ENCODE measurements at regions not wholly inside any gene's neighbourhood (a gene's known extent, or its start where the extent isn't known, plus 50 kb on each side); places are given as distances from the start of the nearest gene placed in this dataset.

GRCh38 chr21:39108291-39109162, 74.7 kb downstream of the PSMG1 start:
- no peak overlapping the region for H3K56ac ChIP-seq (ENCODE audit: low read length)
- no peak overlapping the region for H3K4ac ChIP-seq (ENCODE audit: low read depth, low read length)
- no peak overlapping the region for H3K18ac ChIP-seq (ENCODE audit: low read length)
- no peak overlapping the region for H2BK15ac ChIP-seq (replicated peaks; ENCODE audit: low read depth)
- no peak overlapping the region for H3K27ac ChIP-seq (ENCODE audit: low read depth, low read length)
- H3K9ac ChIP-seq (ENCODE audit: low read length), result no peak overlapping the region
- H3K79me2 ChIP-seq (ENCODE audit: control insufficient read depth, insufficient read depth, low read length), result no peaks in the 10 kb centered on the region
- H3K23ac ChIP-seq (ENCODE audit: low read length), result no peak overlapping the region
- no peak overlapping the region for H2BK120ac ChIP-seq (ENCODE audit: low read depth, low read length)
- H3K4me2 ChIP-seq (ENCODE audit: low read length), result no peak overlapping the region
- H3K4me3 ChIP-seq (ENCODE audit: low read length), result no peak overlapping the region
- no peak overlapping the region for H4K5ac ChIP-seq (ENCODE audit: low read length)
- no peaks in the 10 kb centered on the region for H3K4me1 ChIP-seq (ENCODE audit: control insufficient read depth, low read depth, low read length)
- no peak overlapping the region for H2AK5ac ChIP-seq (ENCODE audit: low read length)
- H2BK5ac ChIP-seq (ENCODE audit: low read length), result no peak overlapping the region
- no peaks in the 10 kb centered on the region for H3K27me3 ChIP-seq (ENCODE audit: insufficient read depth, low read length, poor library complexity)
- WGBS (ENCODE audit: extremely low coverage, insufficient coverage, low lambda C conversion rate), result no CpG with 5 or more reads among the region's 23 CpGs
- H3K79me1 ChIP-seq (ENCODE audit: low read length), result no peaks in the 10 kb centered on the region
- H4K8ac ChIP-seq (ENCODE audit: low read depth, low read length), result no peak overlapping the region
- DNase-seq, result no peak
- no peaks in the 10 kb centered on the region for H3K36me3 ChIP-seq (ENCODE audit: control insufficient read depth, insufficient read depth, low read length)

- Histone ChIP-seq H2BK15ac (replicated peaks; ENCODE audit: low read depth) (no peak overlapping the region), H2BK120ac (ENCODE audit: low read depth, low read length) (no peak overlapping the region), H3K79me2 (ENCODE audit: control insufficient read depth, insufficient read depth, low read length) (no peaks in the 10 kb centered on the region), H3K56ac (ENCODE audit: low read length) (no peak overlapping the region), H4K8ac (ENCODE audit: low read depth, low read length) (no peak overlapping the region), H3K4me3 (ENCODE audit: low read length) (no peak overlapping the region), H3K18ac (ENCODE audit: low read length) (no peak overlapping the region), H3K4ac (ENCODE audit: low read depth, low read length) (no peak overlapping the region), H3K27me3 (ENCODE audit: insufficient read depth, low read length, poor library complexity) (no peaks in the 10 kb centered on the region), H3K4me2 (ENCODE audit: low read length) (no peak overlapping the region), H3K79me1 (ENCODE audit: low read length) (no peaks in the 10 kb centered on the region), H3K23ac (ENCODE audit: low read length) (no peak overlapping the region), H4K5ac (ENCODE audit: low read length) (no peak overlapping the region), H2BK5ac (ENCODE audit: low read length) (no peak overlapping the region), H3K4me1 (ENCODE audit: control insufficient read depth, low read depth, low read length) (no peaks in the 10 kb centered on the region), H2AK5ac (ENCODE audit: low read length) (no peak overlapping the region), H3K27ac (ENCODE audit: low read depth, low read length) (no peak overlapping the region), H3K9ac (ENCODE audit: low read length) (no peak overlapping the region), H3K36me3 (ENCODE audit: control insufficient read depth, insufficient read depth, low read length) (no peaks in the 10 kb centered on the region)
- no peak for DNase-seq
- no CpG with 5 or more reads among the region's 13 CpGs for WGBS (ENCODE audit: extremely low coverage, insufficient coverage, low lambda C conversion rate)
Measured at GRCh38 chr21:39107739-39108138, 75.5 kb downstream of the PSMG1 start.

GRCh38 chr21:39106881-39107462, 76.3 kb downstream of the PSMG1 start:
- H3K18ac ChIP-seq (ENCODE audit: low read length), result no peak overlapping the region
- no peaks in the 10 kb centered on the region for H3K36me3 ChIP-seq (ENCODE audit: control insufficient read depth, insufficient read depth, low read length)
- DNase-seq, result no peak
- no peak overlapping the region for H3K56ac ChIP-seq (ENCODE audit: low read length)
- H2BK15ac ChIP-seq (replicated peaks; ENCODE audit: low read depth), result no peak overlapping the region
- H3K4me1 ChIP-seq (ENCODE audit: control insufficient read depth, low read depth, low read length), result no peaks in the 10 kb centered on the region
- no peak overlapping the region for H3K4me3 ChIP-seq (ENCODE audit: low read length)
- no peak overlapping the region for H3K23ac ChIP-seq (ENCODE audit: low read length)
- H3K27me3 ChIP-seq (ENCODE audit: insufficient read depth, low read length, poor library complexity), result no peaks in the 10 kb centered on the region
- H3K79me2 ChIP-seq (ENCODE audit: control insufficient read depth, insufficient read depth, low read length), result no peaks in the 10 kb centered on the region
- H4K8ac ChIP-seq (ENCODE audit: low read depth, low read length), result no peak overlapping the region
- WGBS (ENCODE audit: extremely low coverage, insufficient coverage, low lambda C conversion rate), result no CpG with 5 or more reads among the region's 15 CpGs
- no peaks in the 10 kb centered on the region for H3K79me1 ChIP-seq (ENCODE audit: low read length)
- H2BK5ac ChIP-seq (ENCODE audit: low read length), result no peak overlapping the region
- no peak overlapping the region for H3K27ac ChIP-seq (ENCODE audit: low read depth, low read length)
- no peak overlapping the region for H2AK5ac ChIP-seq (ENCODE audit: low read length)
- no peak overlapping the region for H4K5ac ChIP-seq (ENCODE audit: low read length)
- no peak overlapping the region for H3K9ac ChIP-seq (ENCODE audit: low read length)
- no peak overlapping the region for H3K4ac ChIP-seq (ENCODE audit: low read depth, low read length)
- H3K4me2 ChIP-seq (ENCODE audit: low read length), result no peak overlapping the region
- H2BK120ac ChIP-seq (ENCODE audit: low read depth, low read length), result no peak overlapping the region

GRCh38 chr21:39105836-39106235, 77.4 kb downstream of the PSMG1 start:
- H3K27me3 ChIP-seq (ENCODE audit: insufficient read depth, low read length, poor library complexity), result no peaks in the 10 kb centered on the region
- H3K23ac ChIP-seq (ENCODE audit: low read length), result no peak overlapping the region
- H3K18ac ChIP-seq (ENCODE audit: low read length), result no peak overlapping the region
- no peak overlapping the region for H2BK15ac ChIP-seq (replicated peaks; ENCODE audit: low read depth)
- no peaks in the 10 kb centered on the region for H3K79me2 ChIP-seq (ENCODE audit: control insufficient read depth, insufficient read depth, low read length)
- no peak overlapping the region for H4K5ac ChIP-seq (ENCODE audit: low read length)
- no peak overlapping the region for H3K4ac ChIP-seq (ENCODE audit: low read depth, low read length)
- H3K4me1 ChIP-seq (ENCODE audit: control insufficient read depth, low read depth, low read length), result no peaks in the 10 kb centered on the region
- H3K9ac ChIP-seq (ENCODE audit: low read length), result no peak overlapping the region
- H3K79me1 ChIP-seq (ENCODE audit: low read length), result no peaks in the 10 kb centered on the region
- H3K36me3 ChIP-seq (ENCODE audit: control insufficient read depth, insufficient read depth, low read length), result no peaks in the 10 kb centered on the region
- H2BK120ac ChIP-seq (ENCODE audit: low read depth, low read length), result no peak overlapping the region
- H3K4me2 ChIP-seq (ENCODE audit: low read length), result no peak overlapping the region
- no peak overlapping the region for H3K4me3 ChIP-seq (ENCODE audit: low read length)
- no peak for DNase-seq
- WGBS (ENCODE audit: extremely low coverage, insufficient coverage, low lambda C conversion rate), result no CpG with 5 or more reads among the region's 4 CpGs
- no peak overlapping the region for H2AK5ac ChIP-seq (ENCODE audit: low read length)
- H2BK5ac ChIP-seq (ENCODE audit: low read length), result no peak overlapping the region
- H3K27ac ChIP-seq (ENCODE audit: low read depth, low read length), result no peak overlapping the region
- H3K56ac ChIP-seq (ENCODE audit: low read length), result no peak overlapping the region
- H4K8ac ChIP-seq (ENCODE audit: low read depth, low read length), result no peak overlapping the region

GRCh38 chr21:39105341-39105765, 77.9 kb downstream of the PSMG1 start:
- no peak overlapping the region for H3K27ac ChIP-seq (ENCODE audit: low read depth, low read length)
- no peak overlapping the region for H3K56ac ChIP-seq (ENCODE audit: low read length)
- H2AK5ac ChIP-seq (ENCODE audit: low read length), result no peak overlapping the region
- no peaks in the 10 kb centered on the region for H3K36me3 ChIP-seq (ENCODE audit: control insufficient read depth, insufficient read depth, low read length)
- H2BK120ac ChIP-seq (ENCODE audit: low read depth, low read length), result no peak overlapping the region
- H3K27me3 ChIP-seq (ENCODE audit: insufficient read depth, low read length, poor library complexity), result no peaks in the 10 kb centered on the region
- no peak overlapping the region for H2BK15ac ChIP-seq (replicated peaks; ENCODE audit: low read depth)
- H4K8ac ChIP-seq (ENCODE audit: low read depth, low read length), result no peak overlapping the region
- H3K23ac ChIP-seq (ENCODE audit: low read length), result no peak overlapping the region
- H3K79me2 ChIP-seq (ENCODE audit: control insufficient read depth, insufficient read depth, low read length), result no peaks in the 10 kb centered on the region
- no peaks in the 10 kb centered on the region for H3K4me1 ChIP-seq (ENCODE audit: control insufficient read depth, low read depth, low read length)
- no CpG with 5 or more reads among the region's 5 CpGs for WGBS (ENCODE audit: extremely low coverage, insufficient coverage, low lambda C conversion rate)
- no peak overlapping the region for H2BK5ac ChIP-seq (ENCODE audit: low read length)
- H4K5ac ChIP-seq (ENCODE audit: low read length), result no peak overlapping the region
- H3K9ac ChIP-seq (ENCODE audit: low read length), result no peak overlapping the region
- no peak for DNase-seq
- no peak overlapping the region for H3K18ac ChIP-seq (ENCODE audit: low read length)
- no peak overlapping the region for H3K4ac ChIP-seq (ENCODE audit: low read depth, low read length)
- no peak overlapping the region for H3K4me3 ChIP-seq (ENCODE audit: low read length)
- no peak overlapping the region for H3K4me2 ChIP-seq (ENCODE audit: low read length)
- H3K79me1 ChIP-seq (ENCODE audit: low read length), result no peaks in the 10 kb centered on the region
